ENCODE measurements at regions not wholly inside any gene's neighbourhood (a gene's known extent, or its start where the extent isn't known, plus 50 kb on each side); places are given as distances from the start of the nearest gene placed in this dataset.

DNA sequence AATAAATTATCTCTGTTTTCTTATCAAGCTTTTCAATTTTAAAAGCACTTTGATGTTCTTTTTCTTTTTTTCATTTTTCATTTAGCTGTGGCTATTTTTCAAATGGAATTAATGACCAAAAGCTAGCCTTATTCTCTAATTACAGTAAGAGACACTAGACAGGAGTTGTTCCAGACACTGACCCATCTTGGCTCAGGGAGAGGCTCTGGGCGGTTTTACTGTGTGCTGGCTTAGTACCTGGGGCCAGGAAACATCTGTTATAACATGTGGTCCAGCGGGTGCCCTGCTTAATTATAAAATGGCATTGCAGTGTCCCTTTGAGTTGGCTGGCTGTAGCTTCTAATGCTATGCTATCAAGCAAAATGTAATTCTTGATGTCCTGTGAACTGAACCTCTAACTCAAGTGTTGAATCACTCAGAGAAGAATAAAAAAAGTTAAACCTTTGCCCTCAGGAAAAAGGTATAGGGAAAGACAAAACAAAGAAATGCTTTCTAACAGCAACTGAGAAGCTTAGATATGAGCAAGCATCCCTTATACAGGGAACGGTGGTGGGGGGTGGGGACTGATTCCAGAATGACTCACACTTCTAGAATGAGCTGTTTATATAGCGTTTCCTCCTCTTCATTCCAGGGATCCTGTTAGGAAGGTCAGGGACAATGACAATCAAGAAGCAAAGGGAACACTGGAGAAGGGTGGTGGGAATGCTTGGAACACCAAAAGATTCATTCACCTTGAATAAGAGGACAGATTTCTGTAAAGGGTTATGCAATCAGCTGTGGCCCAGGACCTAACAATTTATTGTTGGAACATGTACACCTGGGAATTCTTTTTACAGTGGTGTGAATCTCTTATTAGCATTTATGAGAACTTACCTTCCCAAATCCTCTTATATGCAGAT, 58.7 kb upstream of the NFIB start (continued):
- TF ChIP-seq, protein P1, sequence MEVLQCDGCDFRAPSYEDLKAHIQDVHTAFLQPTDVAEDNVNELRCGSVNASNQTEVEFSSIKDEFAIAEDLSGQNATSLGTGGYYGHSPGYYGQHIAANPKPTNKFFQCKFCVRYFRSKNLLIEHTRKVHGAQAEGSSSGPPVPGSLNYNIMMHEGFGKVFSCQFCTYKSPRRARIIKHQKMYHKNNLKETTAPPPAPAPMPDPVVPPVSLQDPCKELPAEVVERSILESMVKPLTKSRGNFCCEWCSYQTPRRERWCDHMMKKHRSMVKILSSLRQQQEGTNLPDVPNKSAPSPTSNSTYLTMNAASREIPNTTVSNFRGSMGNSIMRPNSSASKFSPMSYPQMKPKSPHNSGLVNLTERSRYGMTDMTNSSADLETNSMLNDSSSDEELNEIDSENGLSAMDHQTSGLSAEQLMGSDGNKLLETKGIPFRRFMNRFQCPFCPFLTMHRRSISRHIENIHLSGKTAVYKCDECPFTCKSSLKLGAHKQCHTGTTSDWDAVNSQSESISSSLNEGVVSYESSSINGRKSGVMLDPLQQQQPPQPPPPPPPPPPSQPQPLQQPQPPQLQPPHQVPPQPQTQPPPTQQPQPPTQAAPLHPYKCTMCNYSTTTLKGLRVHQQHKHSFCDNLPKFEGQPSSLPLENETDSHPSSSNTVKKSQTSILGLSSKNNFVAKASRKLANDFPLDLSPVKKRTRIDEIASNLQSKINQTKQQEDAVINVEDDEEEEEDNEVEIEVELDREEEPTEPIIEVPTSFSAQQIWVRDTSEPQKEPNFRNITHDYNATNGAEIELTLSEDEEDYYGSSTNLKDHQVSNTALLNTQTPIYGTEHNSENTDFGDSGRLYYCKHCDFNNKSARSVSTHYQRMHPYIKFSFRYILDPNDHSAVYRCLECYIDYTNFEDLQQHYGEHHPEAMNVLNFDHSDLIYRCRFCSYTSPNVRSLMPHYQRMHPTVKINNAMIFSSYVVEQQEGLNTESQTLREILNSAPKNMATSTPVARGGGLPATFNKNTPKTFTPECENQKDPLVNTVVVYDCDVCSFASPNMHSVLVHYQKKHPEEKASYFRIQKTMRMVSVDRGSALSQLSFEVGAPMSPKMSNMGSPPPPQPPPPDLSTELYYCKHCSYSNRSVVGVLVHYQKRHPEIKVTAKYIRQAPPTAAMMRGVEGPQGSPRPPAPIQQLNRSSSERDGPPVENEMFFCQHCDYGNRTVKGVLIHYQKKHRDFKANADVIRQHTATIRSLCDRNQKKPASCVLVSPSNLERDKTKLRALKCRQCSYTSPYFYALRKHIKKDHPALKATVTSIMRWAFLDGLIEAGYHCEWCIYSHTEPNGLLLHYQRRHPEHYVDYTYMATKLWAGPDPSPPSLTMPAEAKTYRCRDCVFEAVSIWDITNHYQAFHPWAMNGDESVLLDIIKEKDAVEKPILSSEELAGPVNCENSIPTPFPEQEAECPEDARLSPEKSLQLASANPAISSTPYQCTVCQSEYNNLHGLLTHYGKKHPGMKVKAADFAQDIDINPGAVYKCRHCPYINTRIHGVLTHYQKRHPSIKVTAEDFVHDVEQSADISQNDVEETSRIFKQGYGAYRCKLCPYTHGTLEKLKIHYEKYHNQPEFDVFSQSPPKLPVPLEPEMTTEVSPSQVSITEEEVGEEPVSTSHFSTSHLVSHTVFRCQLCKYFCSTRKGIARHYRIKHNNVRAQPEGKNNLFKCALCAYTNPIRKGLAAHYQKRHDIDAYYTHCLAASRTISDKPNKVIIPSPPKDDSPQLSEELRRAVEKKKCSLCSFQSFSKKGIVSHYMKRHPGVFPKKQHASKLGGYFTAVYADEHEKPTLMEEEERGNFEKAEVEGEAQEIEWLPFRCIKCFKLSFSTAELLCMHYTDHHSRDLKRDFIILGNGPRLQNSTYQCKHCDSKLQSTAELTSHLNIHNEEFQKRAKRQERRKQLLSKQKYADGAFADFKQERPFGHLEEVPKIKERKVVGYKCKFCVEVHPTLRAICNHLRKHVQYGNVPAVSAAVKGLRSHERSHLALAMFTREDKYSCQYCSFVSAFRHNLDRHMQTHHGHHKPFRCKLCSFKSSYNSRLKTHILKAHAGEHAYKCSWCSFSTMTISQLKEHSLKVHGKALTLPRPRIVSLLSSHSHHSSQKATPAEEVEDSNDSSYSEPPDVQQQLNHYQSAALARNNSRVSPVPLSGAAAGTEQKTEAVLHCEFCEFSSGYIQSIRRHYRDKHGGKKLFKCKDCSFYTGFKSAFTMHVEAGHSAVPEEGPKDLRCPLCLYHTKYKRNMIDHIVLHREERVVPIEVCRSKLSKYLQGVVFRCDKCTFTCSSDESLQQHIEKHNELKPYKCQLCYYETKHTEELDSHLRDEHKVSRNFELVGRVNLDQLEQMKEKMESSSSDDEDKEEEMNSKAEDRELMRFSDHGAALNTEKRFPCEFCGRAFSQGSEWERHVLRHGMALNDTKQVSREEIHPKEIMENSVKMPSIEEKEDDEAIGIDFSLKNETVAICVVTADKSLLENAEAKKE (CRISPR knock-in tag; IDR thresholded peaks at IDR 0.05) = peak; percentile 46; the same call in 1 of the 2 replicates
- TF ChIP-seq, protein P2, sequence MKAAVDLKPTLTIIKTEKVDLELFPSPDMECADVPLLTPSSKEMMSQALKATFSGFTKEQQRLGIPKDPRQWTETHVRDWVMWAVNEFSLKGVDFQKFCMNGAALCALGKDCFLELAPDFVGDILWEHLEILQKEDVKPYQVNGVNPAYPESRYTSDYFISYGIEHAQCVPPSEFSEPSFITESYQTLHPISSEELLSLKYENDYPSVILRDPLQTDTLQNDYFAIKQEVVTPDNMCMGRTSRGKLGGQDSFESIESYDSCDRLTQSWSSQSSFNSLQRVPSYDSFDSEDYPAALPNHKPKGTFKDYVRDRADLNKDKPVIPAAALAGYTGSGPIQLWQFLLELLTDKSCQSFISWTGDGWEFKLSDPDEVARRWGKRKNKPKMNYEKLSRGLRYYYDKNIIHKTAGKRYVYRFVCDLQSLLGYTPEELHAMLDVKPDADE (IDR thresholded peaks at IDR 0.05) = no peak

GRCh38 chr9:14369011-14369410, 55.1 kb upstream of the NFIB start:
- DNase-seq (ENCODE audit: low spot score) (no peak), ATAC-seq (no peak)
- no peak overlapping the region for H2AFZ ChIP-seq
- Mint-ChIP-seq H3K4me1 (peaks cover 18% of the 10 kb centered on the region), H3K27ac (no peak overlapping the region), H3K9me3 (no peaks in the 10 kb centered on the region), H3K4me3 (no peak overlapping the region), H3K27me3 (ENCODE audit: insufficient read depth, low read depth, poor library complexity) (no peaks in the 10 kb centered on the region), H3K36me3 (ENCODE audit: low read depth) (no peaks in the 10 kb centered on the region)
- H3K36me3 ChIP-seq (ENCODE audit: insufficient read depth) = no peaks in the 10 kb centered on the region
- no peaks in the 10 kb centered on the region for H4K20me1 ChIP-seq (replicated peaks; ENCODE audit: insufficient read depth)
- no peaks in the 10 kb centered on the region for H3F3A ChIP-seq (replicated peaks; ENCODE audit: low read depth)
- peaks cover 14% of the 10 kb centered on the region for H3K9me2 ChIP-seq (ENCODE audit: insufficient read depth)
- H3K27ac ChIP-seq (ENCODE audit: low read depth) = no peak overlapping the region
- no peak overlapping the region for H3K4me2 ChIP-seq
- no peaks in the 10 kb centered on the region for H3K79me2 ChIP-seq (replicated peaks; ENCODE audit: insufficient read depth)
- peaks cover 18% of the 10 kb centered on the region for H3K4me1 ChIP-seq (ENCODE audit: insufficient read depth)
- no peak overlapping the region for H3K4me3 ChIP-seq
- H3K27me3 ChIP-seq (ENCODE audit: insufficient read depth) = no peaks in the 10 kb centered on the region
- TF ChIP-seq POLR2AphosphoS5 (IDR thresholded peaks at IDR 0.05; ENCODE audit: low read depth) (no peak), NANOG (IDR thresholded peaks at IDR 0.05; ENCODE audit: borderline replicate concordance) (no peak), ZNF331 (CRISPR knock-in tag; IDR thresholded peaks at IDR 0.05; ENCODE audit: low read depth) (no peak), REST (IDR thresholded peaks at IDR 0.05; ENCODE audit: unreplicated experiment) (no peak), CREB1 (CRISPR knock-in tag; IDR thresholded peaks at IDR 0.05; ENCODE audit: low read depth) (no peak)
- TF ChIP-seq, protein P3, sequence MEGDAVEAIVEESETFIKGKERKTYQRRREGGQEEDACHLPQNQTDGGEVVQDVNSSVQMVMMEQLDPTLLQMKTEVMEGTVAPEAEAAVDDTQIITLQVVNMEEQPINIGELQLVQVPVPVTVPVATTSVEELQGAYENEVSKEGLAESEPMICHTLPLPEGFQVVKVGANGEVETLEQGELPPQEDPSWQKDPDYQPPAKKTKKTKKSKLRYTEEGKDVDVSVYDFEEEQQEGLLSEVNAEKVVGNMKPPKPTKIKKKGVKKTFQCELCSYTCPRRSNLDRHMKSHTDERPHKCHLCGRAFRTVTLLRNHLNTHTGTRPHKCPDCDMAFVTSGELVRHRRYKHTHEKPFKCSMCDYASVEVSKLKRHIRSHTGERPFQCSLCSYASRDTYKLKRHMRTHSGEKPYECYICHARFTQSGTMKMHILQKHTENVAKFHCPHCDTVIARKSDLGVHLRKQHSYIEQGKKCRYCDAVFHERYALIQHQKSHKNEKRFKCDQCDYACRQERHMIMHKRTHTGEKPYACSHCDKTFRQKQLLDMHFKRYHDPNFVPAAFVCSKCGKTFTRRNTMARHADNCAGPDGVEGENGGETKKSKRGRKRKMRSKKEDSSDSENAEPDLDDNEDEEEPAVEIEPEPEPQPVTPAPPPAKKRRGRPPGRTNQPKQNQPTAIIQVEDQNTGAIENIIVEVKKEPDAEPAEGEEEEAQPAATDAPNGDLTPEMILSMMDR (conservative IDR thresholded peaks at IDR 0.05; ENCODE audit: low read depth in 2 of 2) = no peak
